ENCODE measurements at regions not wholly inside any gene's neighbourhood (a gene's known extent, or its start where the extent isn't known, plus 50 kb on each side); places are given as distances from the start of the nearest gene placed in this dataset.

DNA sequence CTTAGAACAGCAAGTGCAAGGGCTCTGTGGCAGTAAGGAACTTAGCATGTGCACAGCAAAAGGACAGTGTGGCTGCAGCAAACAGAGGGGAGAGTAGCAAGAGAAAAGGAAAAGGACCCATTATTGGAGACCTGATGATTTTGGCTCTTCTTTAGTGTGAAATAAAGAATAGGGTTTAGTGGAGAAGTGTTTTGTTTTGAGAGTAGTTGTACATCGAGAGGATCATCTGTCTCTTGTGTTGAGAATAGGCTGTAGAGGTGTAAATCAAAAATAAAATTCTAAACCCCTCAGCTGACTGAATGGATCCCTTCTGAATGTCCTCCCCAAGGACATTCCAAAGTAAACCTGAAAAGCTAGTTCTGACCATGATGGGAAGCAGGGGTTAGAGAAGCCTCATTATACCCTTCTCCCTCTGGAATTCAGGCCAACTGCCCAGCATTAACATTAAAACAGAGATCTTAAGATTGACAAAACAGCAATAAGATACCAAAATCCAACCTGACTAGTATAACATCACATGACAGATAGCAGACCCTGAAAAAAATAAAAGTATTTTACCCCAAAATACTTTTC, 73.6 kb upstream of the OBI1 start (continued):
- TF ChIP-seq RAD21 (IDR thresholded peaks at IDR 0.05 in 1 of 2, conservative IDR thresholded peaks at IDR 0.05 in 1 of 2; ENCODE audit: low read depth in 2 of 2, low read length in 2 of 2) (no peak), EP300 (IDR thresholded peaks at IDR 0.05; ENCODE audit: borderline replicate concordance in 1 of 2, low read depth in 2 of 2, low read length in 2 of 2) (no peak), PHF8 (conservative IDR thresholded peaks at IDR 0.05; ENCODE audit: low read depth, low read length) (no peak), CTBP2 (IDR thresholded peaks at IDR 0.05; ENCODE audit: borderline replicate concordance, insufficient read depth, insufficient read length, low read length) (no peak), CHD2 (IDR thresholded peaks at IDR 0.05; ENCODE audit: low read length) (no peak), TEAD4 (IDR thresholded peaks at IDR 0.05; ENCODE audit: low read depth, low read length) (no peak), RBBP5 (IDR thresholded peaks at IDR 0.05; ENCODE audit: borderline replicate concordance, low read depth, low read length) (peak; percentile 79; the same call in 1 of the 2 replicates), CBX8 (IDR thresholded peaks at IDR 0.05; ENCODE audit: borderline replicate concordance, low read depth, low read length) (no peak), EGR1 (IDR thresholded peaks at IDR 0.05; ENCODE audit: borderline replicate concordance, low read depth, low read length) (no peak), POLR2AphosphoS5 (IDR thresholded peaks at IDR 0.05; ENCODE audit: low read depth, low read length) (no peak), HDAC6 (IDR thresholded peaks at IDR 0.05; ENCODE audit: low read depth, low read length) (no peak), FOSL1 (IDR thresholded peaks at IDR 0.05; ENCODE audit: insufficient read depth, low read depth, low read length) (no peak), YY1 (IDR thresholded peaks at IDR 0.05; ENCODE audit: low read depth, low read length) (no peak), RNF2 (IDR thresholded peaks at IDR 0.05; ENCODE audit: borderline replicate concordance, low read depth, low read length, missing control alignments, poor library complexity, severe bottlenecking) (no peak)
- TF ChIP-seq, protein P1, sequence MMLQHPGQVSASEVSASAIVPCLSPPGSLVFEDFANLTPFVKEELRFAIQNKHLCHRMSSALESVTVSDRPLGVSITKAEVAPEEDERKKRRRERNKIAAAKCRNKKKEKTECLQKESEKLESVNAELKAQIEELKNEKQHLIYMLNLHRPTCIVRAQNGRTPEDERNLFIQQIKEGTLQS (IDR thresholded peaks at IDR 0.05; ENCODE audit: insufficient read depth, low read depth, low read length): no peak
- TF ChIP-seq, protein P2, sequence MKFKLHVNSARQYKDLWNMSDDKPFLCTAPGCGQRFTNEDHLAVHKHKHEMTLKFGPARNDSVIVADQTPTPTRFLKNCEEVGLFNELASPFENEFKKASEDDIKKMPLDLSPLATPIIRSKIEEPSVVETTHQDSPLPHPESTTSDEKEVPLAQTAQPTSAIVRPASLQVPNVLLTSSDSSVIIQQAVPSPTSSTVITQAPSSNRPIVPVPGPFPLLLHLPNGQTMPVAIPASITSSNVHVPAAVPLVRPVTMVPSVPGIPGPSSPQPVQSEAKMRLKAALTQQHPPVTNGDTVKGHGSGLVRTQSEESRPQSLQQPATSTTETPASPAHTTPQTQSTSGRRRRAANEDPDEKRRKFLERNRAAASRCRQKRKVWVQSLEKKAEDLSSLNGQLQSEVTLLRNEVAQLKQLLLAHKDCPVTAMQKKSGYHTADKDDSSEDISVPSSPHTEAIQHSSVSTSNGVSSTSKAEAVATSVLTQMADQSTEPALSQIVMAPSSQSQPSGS (IDR thresholded peaks at IDR 0.05; ENCODE audit: low read length): no peak
- TF ChIP-seq, protein P3, sequence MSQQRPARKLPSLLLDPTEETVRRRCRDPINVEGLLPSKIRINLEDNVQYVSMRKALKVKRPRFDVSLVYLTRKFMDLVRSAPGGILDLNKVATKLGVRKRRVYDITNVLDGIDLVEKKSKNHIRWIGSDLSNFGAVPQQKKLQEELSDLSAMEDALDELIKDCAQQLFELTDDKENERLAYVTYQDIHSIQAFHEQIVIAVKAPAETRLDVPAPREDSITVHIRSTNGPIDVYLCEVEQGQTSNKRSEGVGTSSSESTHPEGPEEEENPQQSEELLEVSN (IDR thresholded peaks at IDR 0.05): no peak

Measured in H1 (cell line).